ENCODE measurements at regions not wholly inside any gene's neighbourhood (a gene's known extent, or its start where the extent isn't known, plus 50 kb on each side); places are given as distances from the start of the nearest gene placed in this dataset.

GRCh38 chr14:29165431-29165830 lies 398.8 kb downstream of the FOXG1 start:
- H3K27me3 Mint-ChIP-seq (ENCODE audit: low read depth in 3 of 3) = peaks cover 0 to 1% (median 0%) of the 10 kb centered on the region in 3 donors
- Histone ChIP-seq H3K4me2 (replicated peaks; ENCODE audit: extremely low read depth, low read length, poor library complexity, severe bottlenecking) (no peak overlapping the region), H4K20me1 (ENCODE audit: insufficient read depth, low read length) (no peaks in the 10 kb centered on the region), H3K36me3 (replicated peaks in 1 of 2; ENCODE audit: control insufficient read depth in 1 of 2, insufficient read depth in 2 of 2, low read length in 2 of 2) (no peaks in the 10 kb centered on the region), H3K27ac (ENCODE audit: low read depth in 1 of 2, low read length in 2 of 2) (no peak overlapping the region), H3K4me1 (ENCODE audit: control insufficient read depth in 1 of 2, insufficient read depth in 2 of 2, low read length in 2 of 2) (no peaks in the 10 kb centered on the region), H3K27me3 (ENCODE audit: control insufficient read depth in 2 of 2, insufficient read depth in 2 of 2, low read length in 2 of 2) (no peaks in the 10 kb centered on the region), H3K4me3 (replicated peaks in 1 of 3; ENCODE audit: low read depth in 2 of 3, low read length in 3 of 3) (no peak overlapping the region), H3K9me3 (replicated peaks in 1 of 2; ENCODE audit: control insufficient read depth in 1 of 2, insufficient read depth in 1 of 2, low read length in 2 of 2) (peaks cover 0 to 15% of the 10 kb centered on the region in 2 donors), H3K9ac (ENCODE audit: insufficient read depth, low read length, poor library complexity, severe bottlenecking) (no peak overlapping the region), H3K79me2 (ENCODE audit: insufficient read depth, low read length) (no peaks in the 10 kb centered on the region), H2AFZ (ENCODE audit: insufficient read depth, low read depth, low read length, poor library complexity, severe bottlenecking) (no peak overlapping the region)
- intact Hi-C loops (cut with micrococcal nuclease) = no loop called here
- no peaks in the 10 kb centered on the region for H3K36me3 Mint-ChIP-seq
- peaks cover 0 to 7% (median 0%) of the 10 kb centered on the region in 7 donors for H3K9me3 Mint-ChIP-seq
- no peak overlapping the region for H3K27ac Mint-ChIP-seq
- no peak for DNase-seq
- no peak for TF ChIP-seq CTCF (IDR thresholded peaks at IDR 0.05)
- no peak overlapping the region for H3K4me3 Mint-ChIP-seq
- H3K4me1 Mint-ChIP-seq = no peaks in the 10 kb centered on the region
- no CpG with 5 or more reads among the region's 1 CpG for WGBS (ENCODE audit: insufficient coverage)

- H3K36me3 ChIP-seq (replicated peaks in 1 of 2; ENCODE audit: control insufficient read depth in 1 of 2, insufficient read depth in 2 of 2, low read length in 2 of 2) = no peaks in the 10 kb centered on the region
- no peak overlapping the region for H3K4me3 Mint-ChIP-seq
- intact Hi-C loops (cut with micrococcal nuclease) = no loop called here
- H3K27me3 ChIP-seq (ENCODE audit: control insufficient read depth in 2 of 2, insufficient read depth in 2 of 2, low read length in 2 of 2) = no peaks in the 10 kb centered on the region
- no peak overlapping the region for H2AFZ ChIP-seq (ENCODE audit: insufficient read depth, low read depth, low read length, poor library complexity, severe bottlenecking)
- no peaks in the 10 kb centered on the region for H3K36me3 Mint-ChIP-seq
- H3K9me3 ChIP-seq (replicated peaks in 1 of 2; ENCODE audit: control insufficient read depth in 1 of 2, insufficient read depth in 1 of 2, low read length in 2 of 2) = peaks cover 0 to 15% of the 10 kb centered on the region in 2 donors
- no peak overlapping the region for H3K9ac ChIP-seq (ENCODE audit: insufficient read depth, low read length, poor library complexity, severe bottlenecking)
- H3K4me2 ChIP-seq (replicated peaks; ENCODE audit: extremely low read depth, low read length, poor library complexity, severe bottlenecking) = no peak overlapping the region
- WGBS (ENCODE audit: insufficient coverage) = no CpG with 5 or more reads among the region's 1 CpG
- H3K27ac ChIP-seq (ENCODE audit: low read depth in 1 of 2, low read length in 2 of 2) = no peak overlapping the region
- no peaks in the 10 kb centered on the region for H3K4me1 Mint-ChIP-seq
- H3K27me3 Mint-ChIP-seq (ENCODE audit: low read depth in 3 of 3) = peaks cover 0 to 1% (median 0%) of the 10 kb centered on the region in 3 donors
- DNase-seq = no peak
- H3K79me2 ChIP-seq (ENCODE audit: insufficient read depth, low read length) = no peaks in the 10 kb centered on the region
- H4K20me1 ChIP-seq (ENCODE audit: insufficient read depth, low read length) = no peaks in the 10 kb centered on the region
- H3K4me3 ChIP-seq (replicated peaks in 1 of 3; ENCODE audit: low read depth in 2 of 3, low read length in 3 of 3) = no peak overlapping the region
- TF ChIP-seq CTCF (IDR thresholded peaks at IDR 0.05) = no peak
- H3K27ac Mint-ChIP-seq = no peak overlapping the region
- H3K4me1 ChIP-seq (ENCODE audit: control insufficient read depth in 1 of 2, insufficient read depth in 2 of 2, low read length in 2 of 2) = no peaks in the 10 kb centered on the region
- peaks cover 0 to 7% (median 0%) of the 10 kb centered on the region in 7 donors for H3K9me3 Mint-ChIP-seq
Observed at GRCh38 chr14:29166507-29166906, 399.9 kb downstream of the FOXG1 start.
